Loucy (cell line): ENCODE measurements at regions not wholly inside any gene's neighbourhood (a gene's known extent, or its start where the extent isn't known, plus 50 kb on each side); places are given as distances from the start of the nearest gene placed in this dataset.
A peak's percentile ranks its signal among the peaks of the same experiment; 100 is the strongest.

ENCODE experiments used
- H2AFZ ChIP-seq: fragments of 200-600 bp; sonication (generic); 2 replicates; pipeline ENCODE4 v1.6.0; 2016; ENCODE audit warnings: antibody characterized with exemption, mild to moderate bottlenecking, low read length, moderate library complexity
- H3F3A ChIP-seq: fragments of 200-600 bp; 2 replicates; pipeline ENCODE4 v1.6.0; 2016; ENCODE audit warnings: antibody characterized with exemption, low read depth, mild to moderate bottlenecking
- H3K27me3 ChIP-seq: fragments of 200-600 bp; sonication (generic); 2 replicates; pipeline ENCODE4 v1.6.1; 2014; ENCODE audit warnings: low read length, mild to moderate bottlenecking; ENCODE audit not compliant: insufficient read depth, poor library complexity, severe bottlenecking
- H3K36me3 ChIP-seq: fragments of 200-600 bp; sonication (generic); 2 replicates; pipeline ENCODE4 v1.6.1; 2016; ENCODE audit warnings: low read length; ENCODE audit not compliant: insufficient read depth
- H3K4me1 ChIP-seq: fragments of 200-600 bp; sonication (generic); 2 replicates; pipeline ENCODE4 v1.5.1; 2014; ENCODE audit warnings: low read length, mild to moderate bottlenecking; ENCODE audit not compliant: insufficient read depth, poor library complexity, severe bottlenecking
- H3K4me2 ChIP-seq: fragments of 200-600 bp; sonication (generic); 2 replicates; pipeline ENCODE4 v1.6.0; 2014; ENCODE audit warnings: antibody characterized with exemption, low read length, low read depth, mild to moderate bottlenecking; ENCODE audit not compliant: poor library complexity, severe bottlenecking
- H3K4me3 ChIP-seq: fragments of 200-600 bp; sonication (generic); 2 replicates; pipeline ENCODE4 v1.5.1; 2014; ENCODE audit warnings: low read length, mild to moderate bottlenecking, mixed read lengths; ENCODE audit not compliant: poor library complexity, severe bottlenecking
- H3K79me2 ChIP-seq: fragments of 200-600 bp; sonication (generic); 2 replicates; pipeline ENCODE4 v1.6.1; 2014; ENCODE audit warnings: low read length; ENCODE audit not compliant: insufficient read depth
- H3K9ac ChIP-seq: fragments of 200-600 bp; sonication (generic); 2 replicates; pipeline ENCODE4 v1.6.0; 2014; ENCODE audit warnings: mild to moderate bottlenecking, low read depth, low read length, moderate library complexity; ENCODE audit not compliant: poor library complexity, severe bottlenecking
- H3K9me2 ChIP-seq: fragments of 200-600 bp; sonication (generic); replicated peaks from 2 replicates; pipeline ENCODE4 v1.6.1; 2016; ENCODE audit warnings: low read depth, low read length, mixed read lengths
- H3K9me3 ChIP-seq: fragments of 200-600 bp; sonication (generic); 2 replicates; pipeline ENCODE4 v1.6.1; 2014; ENCODE audit warnings: mild to moderate bottlenecking, antibody characterized with exemption, low read length, low read depth; ENCODE audit not compliant: insufficient read depth
- H4K20me1 ChIP-seq: fragments of 200-600 bp; sonication (generic); 2 replicates; pipeline ENCODE4 v1.6.0; 2014; ENCODE audit warnings: antibody characterized with exemption, low read length, mild to moderate bottlenecking; ENCODE audit not compliant: insufficient read depth, poor library complexity, severe bottlenecking
- EZH2phosphoT487 ChIP-seq: fragments of 200-600 bp; IDR thresholded peaks from 2 replicates; pipeline ENCODE4 v1.6.1; 2018; ENCODE audit warnings: antibody characterized with exemption, mild to moderate bottlenecking, moderate library complexity, borderline replicate concordance
- TF ChIP-seq, protein P1 (sequence below): fragments of 200-600 bp; sonication (generic); conservative IDR thresholded peaks from 2 replicates; pipeline ENCODE4 v1.5.1; 2014; ENCODE audit warnings: mild to moderate bottlenecking, antibody characterized with exemption, low read length

DNA sequence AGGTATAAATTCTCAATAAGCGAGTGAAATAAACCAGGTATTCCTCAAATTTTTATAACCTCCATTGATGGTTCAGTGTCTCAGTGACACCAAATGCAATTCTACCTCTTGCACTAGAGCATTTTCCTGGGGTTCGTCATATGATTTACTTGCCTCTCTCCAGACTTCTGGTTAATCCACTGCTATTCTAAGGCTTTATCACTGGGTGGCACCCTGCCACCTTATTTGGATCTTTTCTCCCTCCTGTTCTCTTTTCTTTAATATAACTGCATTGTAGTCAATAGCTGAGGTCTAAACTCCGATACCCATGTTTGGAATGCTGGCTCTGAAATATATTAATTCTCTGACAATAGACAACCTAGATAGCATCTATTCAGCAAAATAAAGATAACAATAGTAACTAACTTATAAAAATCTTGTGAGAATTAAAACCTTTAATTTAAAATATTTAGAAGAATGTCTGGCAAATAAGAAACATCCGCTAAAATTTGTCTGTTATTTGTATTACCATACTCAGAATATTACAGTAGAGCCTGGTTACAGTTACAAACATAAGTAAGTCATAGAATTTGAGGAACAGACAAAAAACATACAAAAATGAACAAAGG, 436.4 kb downstream of the PLA2G4A start:
- no peaks in the 10 kb centered on the region for H3F3A ChIP-seq
- no peaks in the 10 kb centered on the region for H3K36me3 ChIP-seq
- H4K20me1 ChIP-seq = no peaks in the 10 kb centered on the region
- H3K79me2 ChIP-seq = no peaks in the 10 kb centered on the region
- H3K27me3 ChIP-seq = no peaks in the 10 kb centered on the region
- H3K4me1 ChIP-seq = no peaks in the 10 kb centered on the region
- no peak overlapping the region for H3K9ac ChIP-seq
- no peak for TF ChIP-seq EZH2phosphoT487
- TF ChIP-seq, protein P1, sequence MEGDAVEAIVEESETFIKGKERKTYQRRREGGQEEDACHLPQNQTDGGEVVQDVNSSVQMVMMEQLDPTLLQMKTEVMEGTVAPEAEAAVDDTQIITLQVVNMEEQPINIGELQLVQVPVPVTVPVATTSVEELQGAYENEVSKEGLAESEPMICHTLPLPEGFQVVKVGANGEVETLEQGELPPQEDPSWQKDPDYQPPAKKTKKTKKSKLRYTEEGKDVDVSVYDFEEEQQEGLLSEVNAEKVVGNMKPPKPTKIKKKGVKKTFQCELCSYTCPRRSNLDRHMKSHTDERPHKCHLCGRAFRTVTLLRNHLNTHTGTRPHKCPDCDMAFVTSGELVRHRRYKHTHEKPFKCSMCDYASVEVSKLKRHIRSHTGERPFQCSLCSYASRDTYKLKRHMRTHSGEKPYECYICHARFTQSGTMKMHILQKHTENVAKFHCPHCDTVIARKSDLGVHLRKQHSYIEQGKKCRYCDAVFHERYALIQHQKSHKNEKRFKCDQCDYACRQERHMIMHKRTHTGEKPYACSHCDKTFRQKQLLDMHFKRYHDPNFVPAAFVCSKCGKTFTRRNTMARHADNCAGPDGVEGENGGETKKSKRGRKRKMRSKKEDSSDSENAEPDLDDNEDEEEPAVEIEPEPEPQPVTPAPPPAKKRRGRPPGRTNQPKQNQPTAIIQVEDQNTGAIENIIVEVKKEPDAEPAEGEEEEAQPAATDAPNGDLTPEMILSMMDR = peak; percentile 57
- no peak overlapping the region for H3K4me3 ChIP-seq
- no peak overlapping the region for H2AFZ ChIP-seq
- H3K9me3 ChIP-seq = no peaks in the 10 kb centered on the region
- H3K9me2 ChIP-seq = no peaks in the 10 kb centered on the region
- no peak overlapping the region for H3K4me2 ChIP-seq

DNA sequence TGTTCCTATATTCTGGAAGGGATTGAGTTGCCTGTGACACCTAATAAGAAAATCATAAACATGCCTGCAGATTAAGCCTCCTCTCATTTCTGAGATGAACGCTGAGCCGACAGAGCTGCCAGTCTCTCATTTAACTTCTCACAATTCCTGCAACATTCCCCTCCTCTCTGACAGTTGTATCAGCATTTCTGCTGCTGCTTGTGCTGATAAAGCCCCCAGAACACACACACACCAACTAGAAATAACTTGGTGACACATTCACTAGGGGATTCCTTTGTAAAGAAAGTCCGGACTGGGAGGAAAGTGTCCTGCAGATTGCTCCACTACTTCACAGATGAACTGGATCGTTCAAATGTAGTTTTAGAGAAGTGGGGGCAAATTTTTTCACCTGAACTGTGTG, 437.3 kb downstream of the PLA2G4A start:
- H3K4me2 ChIP-seq = no peak overlapping the region
- H3K79me2 ChIP-seq = no peaks in the 10 kb centered on the region
- no peaks in the 10 kb centered on the region for H3F3A ChIP-seq
- H3K9ac ChIP-seq = no peak overlapping the region
- TF ChIP-seq, protein P1 = no peak
- H4K20me1 ChIP-seq = no peaks in the 10 kb centered on the region
- no peak overlapping the region for H3K4me3 ChIP-seq
- no peak overlapping the region for H2AFZ ChIP-seq
- H3K27me3 ChIP-seq = no peaks in the 10 kb centered on the region
- H3K9me3 ChIP-seq = no peaks in the 10 kb centered on the region
- H3K36me3 ChIP-seq = no peaks in the 10 kb centered on the region
- H3K4me1 ChIP-seq = no peaks in the 10 kb centered on the region
- no peaks in the 10 kb centered on the region for H3K9me2 ChIP-seq

DNA sequence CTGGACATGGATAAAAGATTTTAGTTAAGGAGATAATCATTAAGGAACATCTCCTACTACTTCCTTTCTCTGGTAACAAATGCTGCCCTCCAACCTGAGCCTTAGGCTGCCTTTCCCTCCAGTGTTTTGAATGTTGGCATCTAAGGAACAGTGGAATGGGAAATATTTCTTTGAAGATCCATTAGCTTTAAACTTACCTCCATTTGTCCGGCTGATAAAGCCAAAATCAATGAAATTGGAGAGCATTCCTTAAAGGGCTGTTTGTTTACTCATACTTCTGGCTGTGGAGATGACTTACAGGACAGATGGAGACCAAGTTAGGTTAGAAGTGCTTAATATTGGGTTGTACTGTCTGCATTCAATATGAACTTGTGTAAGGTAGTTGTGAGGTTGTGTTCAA, 439.1 kb downstream of the PLA2G4A start:
- no peak overlapping the region for H3K4me3 ChIP-seq
- H3K4me1 ChIP-seq = no peaks in the 10 kb centered on the region
- no peaks in the 10 kb centered on the region for H3K27me3 ChIP-seq
- no peaks in the 10 kb centered on the region for H3F3A ChIP-seq
- no peak overlapping the region for H2AFZ ChIP-seq
- no peaks in the 10 kb centered on the region for H3K36me3 ChIP-seq
- no peak overlapping the region for H3K9ac ChIP-seq
- H3K9me3 ChIP-seq = no peaks in the 10 kb centered on the region
- TF ChIP-seq EZH2phosphoT487 = no peak
- TF ChIP-seq, protein P1 = no peak
- no peak overlapping the region for H3K4me2 ChIP-seq
- no peaks in the 10 kb centered on the region for H3K9me2 ChIP-seq
- no peaks in the 10 kb centered on the region for H3K79me2 ChIP-seq
- H4K20me1 ChIP-seq = no peaks in the 10 kb centered on the region
